H1 (cell line): ENCODE measurements at regions not wholly inside any gene's neighbourhood (a gene's known extent, or its start where the extent isn't known, plus 50 kb on each side); places are given as distances from the start of the nearest gene placed in this dataset.

Experiments used
- CHD1 ChIP-seq: IDR thresholded peaks from 2 replicates; pipeline ENCODE4 v1.6.1; 2012; ENCODE audit warnings: low read depth, low read length, improper control_type of control experiment
- CTBP2 ChIP-seq: IDR thresholded peaks from 2 replicates; pipeline ENCODE4 v1.7.0; 2011; ENCODE audit warnings: borderline replicate concordance, mild to moderate bottlenecking, moderate library complexity, mixed read lengths, low read length; ENCODE audit not compliant: insufficient read depth, insufficient read length
- HDAC2 ChIP-seq, 2 experiments: fragments of 300-600 bp in 1 of 2; sonication (generic) in 1 of 2; IDR thresholded peaks; 2 replicates each; pipeline ENCODE4 v1.6.1; 2011 to 2012; ENCODE audit warnings: low read depth in 2 of 2, low read length in 2 of 2, mild to moderate bottlenecking in 2 of 2, moderate library complexity in 2 of 2, borderline replicate concordance in 1 of 2, inconsistent platforms in 1 of 2
- JUN ChIP-seq: IDR thresholded peaks from 2 replicates; pipeline ENCODE4 v1.6.1; 2011; ENCODE audit warnings: low read depth, mild to moderate bottlenecking, improper control_type of control experiment, low read length
- RXRA ChIP-seq: IDR thresholded peaks from 2 replicates; pipeline ENCODE4 v1.6.1; 2011; ENCODE audit warnings: low read depth, mild to moderate bottlenecking, low read length, moderate library complexity; ENCODE audit not compliant: insufficient read depth
- SAP30 ChIP-seq: fragments of 300-600 bp; sonication (generic); IDR thresholded peaks from 2 replicates; pipeline ENCODE4 v1.7.1; 2012; ENCODE audit warnings: low read length, moderate library complexity, mild to moderate bottlenecking, inconsistent platforms; ENCODE audit not compliant: insufficient read depth, insufficient replicate concordance
- SIRT6 ChIP-seq: IDR thresholded peaks from one replicate; pipeline ENCODE4 v1.7.1; 2012; ENCODE audit warnings: low read length, inconsistent platforms
- SRF ChIP-seq: IDR thresholded peaks from 2 replicates; pipeline ENCODE4 v1.6.1; 2011; ENCODE audit warnings: mild to moderate bottlenecking, low read depth, low read length, moderate library complexity

DNA sequence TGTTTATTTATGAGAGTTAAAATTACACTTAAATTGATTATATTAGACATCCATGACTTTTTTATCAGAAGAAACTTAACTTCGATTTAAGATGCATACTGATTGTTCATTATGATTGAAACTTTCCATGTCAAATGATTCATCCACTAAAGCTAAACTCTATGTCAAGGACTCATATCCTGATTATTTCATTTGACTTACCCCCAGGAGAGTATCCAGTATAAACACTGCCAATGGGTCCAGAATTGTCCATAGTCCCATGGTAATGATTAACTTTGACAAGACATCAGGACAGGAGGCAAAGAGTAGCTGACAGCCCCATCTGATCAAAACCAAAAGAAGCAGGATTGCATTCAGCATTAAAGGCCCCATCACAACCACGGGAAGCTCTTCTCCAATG, 709.9 kb downstream of the TFAP2A start (continued):
- no peak for TF ChIP-seq SIRT6
- TF ChIP-seq SRF: no peak
- no peak for TF ChIP-seq RXRA
- no peak for TF ChIP-seq JUN
- no peak for TF ChIP-seq CTBP2
- no peak for TF ChIP-seq CHD1
- no peak for TF ChIP-seq HDAC2 (IDR thresholded peaks at IDR 0.05; ENCODE audit: borderline replicate concordance in 1 of 2, low read depth in 2 of 2, low read length in 2 of 2)
- TF ChIP-seq SAP30: no peak
